ENCODE measurements at regions not wholly inside any gene's neighbourhood (a gene's known extent, or its start where the extent isn't known, plus 50 kb on each side); places are given as distances from the start of the nearest gene placed in this dataset.
"Not testable (repeated sequence)": the region's sequence is repeated elsewhere in the genome, so short reads cannot be mapped to it uniquely, and the experiment has no call there.

DNA sequence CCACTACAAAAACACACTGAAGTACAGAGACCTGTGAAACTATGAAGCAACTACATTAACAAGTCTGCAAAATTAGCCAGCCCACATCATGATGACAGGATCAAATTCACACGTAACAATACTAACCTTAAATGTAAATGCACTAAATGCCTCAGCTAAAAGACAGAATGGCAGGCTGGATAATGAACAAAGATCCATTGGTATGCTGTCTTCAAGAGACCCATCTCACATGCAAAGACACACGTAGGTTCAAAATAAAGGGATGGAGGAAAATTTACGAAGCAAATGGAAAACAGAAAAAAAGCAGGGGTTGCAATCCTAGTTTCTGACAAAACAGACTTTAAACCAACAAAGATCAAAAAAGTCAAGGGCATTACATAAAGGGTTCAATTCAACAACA is 120.1 kb upstream of the OSTN start:
- TF ChIP-seq, protein P1, sequence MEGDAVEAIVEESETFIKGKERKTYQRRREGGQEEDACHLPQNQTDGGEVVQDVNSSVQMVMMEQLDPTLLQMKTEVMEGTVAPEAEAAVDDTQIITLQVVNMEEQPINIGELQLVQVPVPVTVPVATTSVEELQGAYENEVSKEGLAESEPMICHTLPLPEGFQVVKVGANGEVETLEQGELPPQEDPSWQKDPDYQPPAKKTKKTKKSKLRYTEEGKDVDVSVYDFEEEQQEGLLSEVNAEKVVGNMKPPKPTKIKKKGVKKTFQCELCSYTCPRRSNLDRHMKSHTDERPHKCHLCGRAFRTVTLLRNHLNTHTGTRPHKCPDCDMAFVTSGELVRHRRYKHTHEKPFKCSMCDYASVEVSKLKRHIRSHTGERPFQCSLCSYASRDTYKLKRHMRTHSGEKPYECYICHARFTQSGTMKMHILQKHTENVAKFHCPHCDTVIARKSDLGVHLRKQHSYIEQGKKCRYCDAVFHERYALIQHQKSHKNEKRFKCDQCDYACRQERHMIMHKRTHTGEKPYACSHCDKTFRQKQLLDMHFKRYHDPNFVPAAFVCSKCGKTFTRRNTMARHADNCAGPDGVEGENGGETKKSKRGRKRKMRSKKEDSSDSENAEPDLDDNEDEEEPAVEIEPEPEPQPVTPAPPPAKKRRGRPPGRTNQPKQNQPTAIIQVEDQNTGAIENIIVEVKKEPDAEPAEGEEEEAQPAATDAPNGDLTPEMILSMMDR (IDR thresholded peaks at IDR 0.05) = not testable (repeated sequence)
- TF ChIP-seq ZFX (IDR thresholded peaks at IDR 0.05; ENCODE audit: borderline replicate concordance) = not testable (repeated sequence)
